ENCODE measurements at regions not wholly inside any gene's neighbourhood (a gene's known extent, or its start where the extent isn't known, plus 50 kb on each side); places are given as distances from the start of the nearest gene placed in this dataset.

GRCh38 chr13:111664696-111665095 is 344.3 kb downstream of the TEX29 start:
- peaks cover 0 to 4% (median 0%) of the 10 kb centered on the region in 8 donors for H3K9me3 ChIP-seq
- H3K27ac ChIP-seq = no peak overlapping the region
- H3K4me1 ChIP-seq = no peaks in the 10 kb centered on the region
- H3K36me3 ChIP-seq = no peaks in the 10 kb centered on the region
- H3K4me3 ChIP-seq = no peak overlapping the region
- no peak for DNase-seq
- peaks cover 0 to 4% (median 0%) of the 10 kb centered on the region in 7 donors for H3K27me3 ChIP-seq (replicated peaks in 1 of 7)
- intact Hi-C loops (cut with DNase I; ENCODE audit: low total_unique reads) = no loop called here
- WGBS, 5 donors = 83 to 98% (median 89%) methylated on average over 3 to 4 of the region's 4 CpGs
- no peak for TF ChIP-seq CTCF (IDR thresholded peaks at IDR 0.05 in 8 of 11, conservative IDR thresholded peaks at IDR 0.05 in 3 of 11)
- TF ChIP-seq POLR2AphosphoS5 (IDR thresholded peaks at IDR 0.05) = no peak
- TF ChIP-seq POLR2A (IDR thresholded peaks at IDR 0.05) = no peak

- WGBS, 5 donors = 85 to 88% (median 87%) methylated on average over 11 of the region's 11 CpGs
- H3K27ac ChIP-seq = no peak overlapping the region
- H3K36me3 ChIP-seq = no peaks in the 10 kb centered on the region
- peaks cover 0 to 4% (median 0%) of the 10 kb centered on the region in 8 donors for H3K9me3 ChIP-seq
- no peaks in the 10 kb centered on the region for H3K4me1 ChIP-seq
- TF ChIP-seq CTCF (IDR thresholded peaks at IDR 0.05 in 8 of 11, conservative IDR thresholded peaks at IDR 0.05 in 3 of 11) = no peak
- no peak for DNase-seq
- intact Hi-C loops (cut with DNase I; ENCODE audit: low total_unique reads) = no loop called here
- H3K4me3 ChIP-seq = no peak overlapping the region
- H3K27me3 ChIP-seq (replicated peaks in 1 of 7) = peaks cover 0 to 4% (median 0%) of the 10 kb centered on the region in 7 donors
Observed at GRCh38 chr13:111665691-111666095, 345.3 kb downstream of the TEX29 start.

GRCh38 chr13:111666164-111666776 is 345.8 kb downstream of the TEX29 start:
- DNase-seq = no peak
- Histone ChIP-seq H3K27me3 (replicated peaks in 1 of 7) (peaks cover 0 to under 1% (median 0%) of the 10 kb centered on the region in 7 donors), H3K4me3 (no peak overlapping the region), H3K27ac (no peak overlapping the region), H3K4me1 (no peaks in the 10 kb centered on the region), H3K36me3 (no peaks in the 10 kb centered on the region), H3K9me3 (peaks cover 0 to 4% (median 0%) of the 10 kb centered on the region in 8 donors)
- intact Hi-C loops (cut with DNase I; ENCODE audit: low total_unique reads) = no loop called here
- no peak for TF ChIP-seq CTCF (IDR thresholded peaks at IDR 0.05 in 8 of 11, conservative IDR thresholded peaks at IDR 0.05 in 3 of 11)
- no peak for TF ChIP-seq POLR2AphosphoS5 (IDR thresholded peaks at IDR 0.05)
- TF ChIP-seq POLR2A (IDR thresholded peaks at IDR 0.05) = no peak
- 79 to 90% (median 82%) methylated on average over 17 to 18 of the region's 18 CpGs for WGBS, 5 donors

- 73 to 93% (median 75%) methylated on average over 7 of the region's 7 CpGs for WGBS, 5 donors
- intact Hi-C loops (cut with DNase I; ENCODE audit: low total_unique reads) = no loop called here
Observed at GRCh38 chr13:111667757-111668156, 347.3 kb downstream of the TEX29 start.

More at GRCh38 chr13:111667757-111668156, 347.3 kb downstream of the TEX29 start:
- DNase-seq = no peak
- TF ChIP-seq POLR2A (IDR thresholded peaks at IDR 0.05) (no peak), CTCF (IDR thresholded peaks at IDR 0.05 in 8 of 11, conservative IDR thresholded peaks at IDR 0.05 in 3 of 11) (no peak), POLR2AphosphoS5 (IDR thresholded peaks at IDR 0.05) (no peak)
- Histone ChIP-seq H3K36me3 (no peaks in the 10 kb centered on the region), H3K27ac (no peak overlapping the region), H3K4me3 (no peak overlapping the region), H3K9me3 (no peaks in the 10 kb centered on the region), H3K27me3 (replicated peaks in 1 of 7) (no peaks in the 10 kb centered on the region), H3K4me1 (no peaks in the 10 kb centered on the region)

Data from spleen (tissue), 11 donors.